ENCODE measurements at regions not wholly inside any gene's neighbourhood (a gene's known extent, or its start where the extent isn't known, plus 50 kb on each side); places are given as distances from the start of the nearest gene placed in this dataset.

DNA sequence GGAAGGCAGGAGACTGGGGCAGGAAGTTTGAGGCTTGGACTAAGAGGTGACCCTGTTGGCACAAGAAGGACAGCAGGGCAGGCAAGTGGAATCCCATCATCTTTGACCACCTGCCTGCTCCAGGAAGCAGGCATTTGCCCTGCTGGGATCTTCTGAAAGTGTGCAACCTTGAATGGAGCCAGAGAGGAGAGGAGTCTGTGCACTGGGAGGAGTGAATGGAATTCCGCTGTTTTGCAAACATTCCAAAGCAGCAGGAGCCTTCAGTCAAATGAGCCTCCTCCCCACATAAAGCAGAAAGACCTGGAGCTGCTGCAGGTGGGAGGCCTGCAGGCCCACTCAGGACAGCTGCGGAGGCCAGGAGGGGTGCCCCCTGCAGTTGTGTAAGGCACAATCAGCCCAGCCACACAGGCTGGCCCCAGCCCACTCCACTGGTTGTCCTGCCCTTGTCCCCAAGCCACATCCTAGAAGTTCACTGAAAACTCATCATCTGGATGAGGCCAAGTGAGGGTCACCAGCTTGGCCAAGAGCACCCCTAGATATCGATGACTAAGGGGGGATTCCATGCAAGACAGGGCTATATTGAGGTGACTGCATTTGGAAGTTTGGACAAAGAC, 249.5 kb downstream of the RPS24 start:
- TF ChIP-seq, protein P1, sequence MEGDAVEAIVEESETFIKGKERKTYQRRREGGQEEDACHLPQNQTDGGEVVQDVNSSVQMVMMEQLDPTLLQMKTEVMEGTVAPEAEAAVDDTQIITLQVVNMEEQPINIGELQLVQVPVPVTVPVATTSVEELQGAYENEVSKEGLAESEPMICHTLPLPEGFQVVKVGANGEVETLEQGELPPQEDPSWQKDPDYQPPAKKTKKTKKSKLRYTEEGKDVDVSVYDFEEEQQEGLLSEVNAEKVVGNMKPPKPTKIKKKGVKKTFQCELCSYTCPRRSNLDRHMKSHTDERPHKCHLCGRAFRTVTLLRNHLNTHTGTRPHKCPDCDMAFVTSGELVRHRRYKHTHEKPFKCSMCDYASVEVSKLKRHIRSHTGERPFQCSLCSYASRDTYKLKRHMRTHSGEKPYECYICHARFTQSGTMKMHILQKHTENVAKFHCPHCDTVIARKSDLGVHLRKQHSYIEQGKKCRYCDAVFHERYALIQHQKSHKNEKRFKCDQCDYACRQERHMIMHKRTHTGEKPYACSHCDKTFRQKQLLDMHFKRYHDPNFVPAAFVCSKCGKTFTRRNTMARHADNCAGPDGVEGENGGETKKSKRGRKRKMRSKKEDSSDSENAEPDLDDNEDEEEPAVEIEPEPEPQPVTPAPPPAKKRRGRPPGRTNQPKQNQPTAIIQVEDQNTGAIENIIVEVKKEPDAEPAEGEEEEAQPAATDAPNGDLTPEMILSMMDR (conservative IDR thresholded peaks at IDR 0.05 in 1 of 2, IDR thresholded peaks at IDR 0.05 in 1 of 2; ENCODE audit: extremely low read depth in 1 of 2, insufficient read depth in 1 of 2, low read depth in 1 of 2, low read length in 2 of 2), result no peak
- TF ChIP-seq EZH2 (IDR thresholded peaks at IDR 0.05; ENCODE audit: borderline replicate concordance, low read length), result no peak

All from mammary epithelial cell (primary cell).